Transverse colon (tissue), 4 donors: ENCODE measurements at regions not wholly inside any gene's neighbourhood (a gene's known extent, or its start where the extent isn't known, plus 50 kb on each side); places are given as distances from the start of the nearest gene placed in this dataset.

ENCODE experiments used
- CTCF ChIP-seq, 5 experiments: fragments of 200-600 bp in 3 of 5; fragments of 450-650 bp in 2 of 5; sonication (generic) in 3 of 5; IDR thresholded peaks; 1 replicate in 2 of 5; 2 replicates in 3 of 5; pipeline ENCODE4 v1.5.1; 2016 to 2017; ENCODE audit warnings: antibody characterized with exemption in 5 of 5, inconsistent platforms in 3 of 5, mild to moderate bottlenecking in 2 of 5, moderate library complexity in 1 of 5
- EP300 ChIP-seq: sonication (generic); formaldehyde crosslinking; IDR thresholded peaks from one replicate; pipeline ENCODE4 v1.6.1; 2017; ENCODE audit warnings: antibody characterized with exemption, low read depth
- POLR2A ChIP-seq: fragments of 450-650 bp; IDR thresholded peaks from one replicate; pipeline ENCODE4 v1.6.1; 2016; ENCODE audit warnings: antibody characterized with exemption, mild to moderate bottlenecking, moderate library complexity
- POLR2AphosphoS5 ChIP-seq, 3 donors: sonication (generic); formaldehyde crosslinking; IDR thresholded peaks; one replicate each; pipeline ENCODE4 v1.6.1; 2016; ENCODE audit warnings: antibody characterized with exemption in 3 of 3

- no peak for TF ChIP-seq CTCF (IDR thresholded peaks at IDR 0.05)
- TF ChIP-seq EP300 = no peak
- no peak for TF ChIP-seq POLR2A
- TF ChIP-seq POLR2AphosphoS5 (IDR thresholded peaks at IDR 0.05) = no peak
Observed at GRCh38 chr5:74295141-74295540, 345.4 kb downstream of the ENC1 start.
